IMR-90 (cell line): ENCODE measurements at regions not wholly inside any gene's neighbourhood (a gene's known extent, or its start where the extent isn't known, plus 50 kb on each side); places are given as distances from the start of the nearest gene placed in this dataset.
A peak's percentile ranks its signal among the peaks of the same experiment; 100 is the strongest.

Experiments used
- ATAC-seq: fragments of 200-7000 bp; cut with Tn5 transposase; 2 replicates; pipeline ENCODE4 v1.9.1; 2020; ENCODE audit warnings: low read depth, mild to moderate bottlenecking, moderate library complexity
- BruUV-seq: library from RNA; stranded (reverse); fragments of 400-500 nt; replicated peaks from 2 replicates; lab custom pipeline; 2021; lab: Mats Ljungman, UMichigan
- CTCF ChIA-PET: fragments of 300-600 bp; formaldehyde crosslinking; extraction: SDS; loops from one replicate; lab custom pipeline; 2021; ENCODE audit warnings: antibody characterized with exemption; lab: Yijun Ruan, JAX
- POLR2A ChIA-PET: fragments of 300-600 bp; sonication (Branson Sonifier 250); formaldehyde crosslinking; loops from one replicate; lab custom pipeline; 2022; ENCODE audit warnings: antibody characterized with exemption; ENCODE audit not compliant: unreplicated experiment; lab: Charles Lee
- DNase-seq: peaks from one replicate; pipeline ENCODE4 v3.0.0; 2013
- H2AFZ ChIP-seq: replicated peaks from 2 replicates; pipeline ENCODE3; 2013; ENCODE audit warnings: low read length, mild to moderate bottlenecking; ENCODE audit not compliant: poor library complexity
- H2AK5ac ChIP-seq: 2 replicates; pipeline ENCODE4 v1.6.1; 2013; ENCODE audit warnings: low read depth, low read length, inconsistent platforms
- H2AK9ac ChIP-seq: replicated peaks from 2 replicates; pipeline ENCODE3; 2013; ENCODE audit warnings: mild to moderate bottlenecking, low read depth, low read length, moderate library complexity; ENCODE audit not compliant: poor library complexity
- H2BK120ac ChIP-seq: 2 replicates; pipeline ENCODE4 v1.6.1; 2013; ENCODE audit warnings: low read depth, low read length, inconsistent platforms
- H2BK15ac ChIP-seq: 3 replicates; pipeline ENCODE4 v1.6.1; 2013; ENCODE audit warnings: low read depth, low read length, inconsistent platforms
- H2BK20ac ChIP-seq: 2 replicates; pipeline ENCODE4 v1.6.1; 2013; ENCODE audit warnings: low read depth, mild to moderate bottlenecking, inconsistent platforms, low read length, moderate library complexity
- H2BK5ac ChIP-seq: 2 replicates; pipeline ENCODE4 v1.6.1; 2013; ENCODE audit warnings: mild to moderate bottlenecking, low read depth, low read length, inconsistent platforms; ENCODE audit not compliant: poor library complexity, severe bottlenecking
- H3K14ac ChIP-seq: replicated peaks from 2 replicates; pipeline ENCODE4 v1.6.1; 2013; ENCODE audit warnings: low read depth, low read length, inconsistent platforms
- H3K18ac ChIP-seq: 2 replicates; pipeline ENCODE4 v1.6.1; 2013; ENCODE audit warnings: low read depth, low read length, control low read depth
- H3K23ac ChIP-seq: 2 replicates; pipeline ENCODE4 v1.6.1; 2013; ENCODE audit warnings: low read depth, low read length, inconsistent platforms
- H3K27ac ChIP-seq: 2 replicates; pipeline ENCODE4 v1.5.1; 2013; ENCODE audit warnings: mild to moderate bottlenecking, control low read depth, low read length; ENCODE audit not compliant: insufficient read depth
- H3K27me3 ChIP-seq: 2 replicates; pipeline ENCODE4 v1.6.1; 2013; ENCODE audit warnings: low read length; ENCODE audit not compliant: control insufficient read depth, insufficient read depth
- H3K36me3 ChIP-seq: 2 replicates; pipeline ENCODE4 v1.6.1; 2013; ENCODE audit warnings: low read length, mixed read lengths; ENCODE audit not compliant: control insufficient read depth, insufficient read depth
- H3K4ac ChIP-seq: 2 replicates; pipeline ENCODE4 v1.6.1; 2013; ENCODE audit warnings: low read depth, low read length, inconsistent platforms
- H3K4me1 ChIP-seq: 2 replicates; pipeline ENCODE4 v1.6.1; 2013; ENCODE audit warnings: low read length, mixed read lengths; ENCODE audit not compliant: control insufficient read depth, insufficient read depth
- H3K4me2 ChIP-seq: 2 replicates; pipeline ENCODE4 v1.6.1; 2013; ENCODE audit warnings: low read depth, mild to moderate bottlenecking, control low read depth, low read length, moderate library complexity
- H3K4me3 ChIP-seq: 2 replicates; pipeline ENCODE4 v1.5.1; 2013; ENCODE audit warnings: low read depth, mild to moderate bottlenecking, control low read depth, low read length, moderate library complexity; ENCODE audit not compliant: insufficient read depth
- H3K56ac ChIP-seq: 2 replicates; pipeline ENCODE4 v1.6.1; 2013; ENCODE audit warnings: low read length, inconsistent platforms; ENCODE audit not compliant: insufficient read depth; ENCODE audit errors: extremely low read depth
- H3K79me1 ChIP-seq, 2 experiments: 2 replicates each; pipeline ENCODE4 v1.6.1; 2013; ENCODE audit warnings: low read length in 2 of 2, inconsistent platforms in 1 of 2, low read depth in 1 of 2
- H3K9ac ChIP-seq: 2 replicates; pipeline ENCODE4 v1.6.1; 2013; ENCODE audit warnings: low read depth, low read length, control low read depth
- H3K9me1 ChIP-seq: 2 replicates; pipeline ENCODE4 v1.6.1; 2013; ENCODE audit warnings: low read length, inconsistent platforms; ENCODE audit not compliant: insufficient read depth
- H3K9me3 ChIP-seq: 2 replicates; pipeline ENCODE4 v1.6.1; 2013; ENCODE audit warnings: low read length; ENCODE audit not compliant: control insufficient read depth, insufficient read depth
- H4K20me1 ChIP-seq: 2 replicates; pipeline ENCODE4 v1.6.1; 2013; ENCODE audit warnings: low read length, inconsistent platforms; ENCODE audit not compliant: insufficient read depth
- H4K5ac ChIP-seq: 2 replicates; pipeline ENCODE4 v1.6.1; 2013; ENCODE audit warnings: mild to moderate bottlenecking, low read depth, low read length, control low read depth
- H4K8ac ChIP-seq, 2 experiments: 2 replicates each; pipeline ENCODE4 v1.6.1; 2013; ENCODE audit warnings: low read depth in 2 of 2, low read length in 2 of 2, control low read depth in 1 of 2, inconsistent platforms in 1 of 2
- H4K91ac ChIP-seq: 2 replicates; pipeline ENCODE4 v1.6.1; 2013; ENCODE audit warnings: low read depth, low read length, inconsistent platforms; ENCODE audit not compliant: insufficient read depth
- CHD1 ChIP-seq: IDR thresholded peaks from 2 replicates; pipeline ENCODE4 v1.6.1; 2012; ENCODE audit warnings: low read depth, low read length, improper control_type of control experiment
- NFE2L2 ChIP-seq: fragments of 150-350 bp; IDR thresholded peaks from 2 replicates; pipeline ENCODE4 v1.6.1; 2016; ENCODE audit warnings: low read depth, mild to moderate bottlenecking, low read length
- WGBS, 2 experiments: methylation state at CpG; one replicate each; pipeline versions ENCODE4 v1.1.5 to v1.1.7; 2013; ENCODE audit warnings: missing lambda C conversion rate in 2 of 2; ENCODE audit not compliant: insufficient read length in 1 of 2; ENCODE audit errors: extremely low coverage in 2 of 2; 5-methylcytosine and 5-hydroxymethylcytosine counted together
- dilution Hi-C: fragments of 300-500 bp; cut with HindIII; formaldehyde crosslinking; loops from one replicate; pipeline ENCODE4 v1.14.3; 2018; ENCODE audit warnings: low sequenced_read_pairs; ENCODE audit not compliant: unreplicated experiment
- in situ Hi-C: fragments of 300-500 bp; cut with MboI; formaldehyde crosslinking; loops from 3 replicates; pipeline ENCODE4 v1.14.3; 2019; ENCODE audit warnings: low sequenced_read_pairs, inconsistent platforms, mixed read lengths
- intact Hi-C: fragments of 100-400 bp; cut with micrococcal nuclease; formaldehyde crosslinking; loops from 2 replicates; pipeline ENCODE4 v1.10.0; 2022

GRCh38 chr21:17051054-17051453 is 461.8 kb upstream of the CXADR start:
- no peak overlapping the region for H2BK120ac ChIP-seq
- 0 out of 2 replicates have a peak overlapping the region, but pooled peaks have one; percentile 17 for H3K56ac ChIP-seq
- intact Hi-C loops, result no loop called here
- no peaks in the 10 kb centered on the region for H4K20me1 ChIP-seq
- H3K9me1 ChIP-seq, result no peaks in the 10 kb centered on the region
- H2AK9ac ChIP-seq, result no peak overlapping the region
- ChIA-PET POLR2A (no interaction called here), CTCF (no interaction called here)
- no peak overlapping the region for H3K4me2 ChIP-seq
- H4K91ac ChIP-seq, result no peak overlapping the region
- no peaks in the 10 kb centered on the region for H3K36me3 ChIP-seq
- H2BK20ac ChIP-seq, result no peak overlapping the region
- H3K79me1 ChIP-seq, result no peaks in the 10 kb centered on the region
- in situ Hi-C loops, result no loop called here
- H3K27me3 ChIP-seq, result no peaks in the 10 kb centered on the region
- H3K9me3 ChIP-seq, result no peaks in the 10 kb centered on the region
- no peak overlapping the region for H4K5ac ChIP-seq
- dilution Hi-C loops, result no loop called here
- no peak overlapping the region for H3K27ac ChIP-seq
- no peak overlapping the region for H2AK5ac ChIP-seq
- no peak overlapping the region for H2BK5ac ChIP-seq
- 0 out of 2 replicates have a peak, but pooled peaks have one; percentile 24 for ATAC-seq
- BruUV-seq, result no TSS peak
- no peak overlapping the region for H3K4me3 ChIP-seq
- H3K23ac ChIP-seq, result no peak overlapping the region
- no peak overlapping the region for H3K4ac ChIP-seq
- TF ChIP-seq NFE2L2 (no peak), CHD1 (no peak)
- H3K14ac ChIP-seq, result no peak overlapping the region
- peaks cover 3% of the 10 kb centered on the region; the same call in 1 of the 2 replicates for H3K4me1 ChIP-seq
- DNase-seq, result no peak
- WGBS, 2 experiments, result no CpG with 5 or more reads among the region's 3 CpGs
- no peak overlapping the region for H4K8ac ChIP-seq
- no peak overlapping the region; the same call in 1 of the 2 replicates for H3K18ac ChIP-seq
- no peak overlapping the region for H2BK15ac ChIP-seq
- H3K9ac ChIP-seq, result no peak overlapping the region
- H2AFZ ChIP-seq, result no peak overlapping the region
